HepG2 (cell line): ENCODE measurements at regions not wholly inside any gene's neighbourhood (a gene's known extent, or its start where the extent isn't known, plus 50 kb on each side); places are given as distances from the start of the nearest gene placed in this dataset.

Experiments
- ATAC-seq: fragments of 200-7000 bp; cut with Tn5 transposase; 3 replicates; pipeline ENCODE4 v1.9.1; 2020; ENCODE audit warnings: mild to moderate bottlenecking, moderate library complexity
- BruUV-seq: library from RNA; stranded (reverse); fragments of 400-500 nt; replicated peaks from 2 replicates; lab custom pipeline; 2021; lab: Mats Ljungman, UMichigan
- CTCF ChIA-PET: fragments of 300-600 bp; formaldehyde crosslinking; extraction: SDS; loops from one replicate; lab custom pipeline; 2021; ENCODE audit warnings: low total read pairs, inconsistent platforms, low intra/inter-chr PET ratio; lab: Yijun Ruan, JAX
- POLR2A ChIA-PET: fragments of 350-600 bp; sonication (Branson Sonifier 250); formaldehyde crosslinking; loops from one replicate; lab custom pipeline; 2020; ENCODE audit warnings: antibody characterized with exemption, inconsistent platforms; lab: Yijun Ruan, JAX
- DNase-seq: peaks from one replicate; pipeline ENCODE4 v3.0.0-alpha.2; 2015; ENCODE audit warnings: low spot score
- FAIRE-seq: peaks from 3 replicates; lab custom pipeline; 2011; peaks lifted over from hg19 to GRCh38; lab: Jason Lieb, UNC
- H2AFZ ChIP-seq: one replicate; pipeline ENCODE4 v1.6.1; 2011; ENCODE audit warnings: low read length, inconsistent platforms
- H3K27ac ChIP-seq: fragments of 300-600 bp; 3 replicates; pipeline ENCODE4 v1.8.0; 2011; ENCODE audit warnings: mixed run types, mild to moderate bottlenecking, mixed read lengths, low read length, inconsistent platforms; ENCODE audit not compliant: insufficient read depth; ENCODE audit errors: extremely low read length
- H3K27me3 ChIP-seq, 2 experiments: fragments of 200-600 bp in 1 of 2; 2 replicates in 1 of 2; 3 replicates in 1 of 2; pipeline versions ENCODE4 v1.6.0 to v1.8.0; 2011; ENCODE audit warnings: low read length in 2 of 2, mild to moderate bottlenecking in 2 of 2, moderate library complexity in 2 of 2, inconsistent platforms in 1 of 2; ENCODE audit not compliant: insufficient read depth in 2 of 2, control insufficient read depth in 1 of 2
- H3K36me3 ChIP-seq, 2 experiments: fragments of 200-600 bp in 1 of 2; replicated peaks in 1 of 2; 2 replicates in 1 of 2; 3 replicates in 1 of 2; pipeline versions ENCODE4 v1.5.1 to v1.8.0; 2011; ENCODE audit warnings: low read length in 2 of 2, inconsistent platforms in 1 of 2; ENCODE audit not compliant: insufficient read depth in 2 of 2, control insufficient read depth in 1 of 2
- H3K4me1 ChIP-seq: 2 replicates; pipeline ENCODE4 v1.5.1; 2012; ENCODE audit warnings: low read length, inconsistent platforms; ENCODE audit not compliant: insufficient read depth
- H3K4me2 ChIP-seq: 2 replicates; pipeline ENCODE4 v1.6.0; 2011; ENCODE audit warnings: low read depth, low read length, inconsistent platforms
- H3K4me3 ChIP-seq, 3 experiments: fragments of 200-600 bp in 1 of 3; sonication (generic), shearing (Covaris generic) in 1 of 3; replicated peaks in 1 of 3; 2 replicates each; pipeline ENCODE4 v1.5.1; 2011 to 2016; ENCODE audit warnings: low read length in 3 of 3, inconsistent platforms in 2 of 3, low read depth in 2 of 3, mild to moderate bottlenecking in 2 of 3, control low read depth in 1 of 3, mixed read lengths in 1 of 3; ENCODE audit not compliant: insufficient read depth in 1 of 3
- H3K79me2 ChIP-seq: one replicate; pipeline ENCODE4 v1.6.1; 2011; ENCODE audit warnings: low read length, inconsistent platforms; ENCODE audit not compliant: insufficient read depth
- H3K9ac ChIP-seq: 2 replicates; pipeline ENCODE4 v1.6.0; 2011; ENCODE audit warnings: mild to moderate bottlenecking, low read depth, low read length, inconsistent platforms; ENCODE audit not compliant: insufficient read depth
- H3K9me3 ChIP-seq: 2 replicates; pipeline ENCODE4 v1.5.1; 2012; ENCODE audit warnings: mild to moderate bottlenecking, low read length
- H4K20me1 ChIP-seq: 2 replicates; pipeline ENCODE4 v1.6.0; 2011; ENCODE audit warnings: inconsistent platforms, mild to moderate bottlenecking, low read length, moderate library complexity; ENCODE audit not compliant: insufficient read depth
- CBX1 ChIP-seq: IDR thresholded peaks from one replicate; pipeline ENCODE4 v1.6.1; 2016; ENCODE audit warnings: antibody characterized with exemption, low read depth
- DPF2 ChIP-seq: sonication (generic); formaldehyde crosslinking; IDR thresholded peaks from 2 replicates; pipeline ENCODE4 v1.4.0; 2020; ENCODE audit warnings: mild to moderate bottlenecking, low read depth, missing genetic modification reagents, borderline replicate concordance
- GABPA ChIP-seq, 2 experiments: IDR thresholded peaks; 2 replicates each; pipeline ENCODE4 v1.6.1; 2011 to 2016; ENCODE audit warnings: low read depth in 2 of 2, low read length in 1 of 2, missing biosample characterization in 1 of 2, missing genetic modification characterization in 1 of 2
- JUND ChIP-seq: sonication (generic); formaldehyde crosslinking; IDR thresholded peaks from 2 replicates; pipeline ENCODE4 v1.8.0; 2022; ENCODE audit warnings: mild to moderate bottlenecking, missing genetic modification reagents
- MEIS1 ChIP-seq: sonication (generic); formaldehyde crosslinking; IDR thresholded peaks from 2 replicates; pipeline ENCODE4 v1.9.0; 2021; ENCODE audit warnings: mild to moderate bottlenecking, missing genetic modification reagents, moderate library complexity, borderline replicate concordance
- NFRKB ChIP-seq: fragments of 450-650 bp; IDR thresholded peaks from 2 replicates; pipeline ENCODE4 v1.6.1; 2017
- RAD51 ChIP-seq: fragments of 450-650 bp; IDR thresholded peaks from 2 replicates; pipeline ENCODE4 v1.6.1; 2016; ENCODE audit warnings: borderline replicate concordance
- SCMH1 ChIP-seq: sonication (generic); formaldehyde crosslinking; IDR thresholded peaks from 2 replicates; pipeline ENCODE4 v1.9.0; 2021; ENCODE audit warnings: missing genetic modification reagents, mild to moderate bottlenecking, borderline replicate concordance
- SOX13 ChIP-seq, 3 experiments: fragments of 450-650 bp in 1 of 3; sonication (generic) in 1 of 3; formaldehyde crosslinking in 1 of 3; IDR thresholded peaks in 2 of 3; conservative IDR thresholded peaks in 1 of 3; 2 replicates each; pipeline versions ENCODE4 v1.5.0 to v1.6.1; 2016 to 2020; ENCODE audit warnings: antibody characterized with exemption in 1 of 3, mild to moderate bottlenecking in 1 of 3, missing compliant biosample characterization in 1 of 3, missing genetic modification reagents in 1 of 3, moderate library complexity in 1 of 3
- SP4 ChIP-seq: sonication (generic); formaldehyde crosslinking; IDR thresholded peaks from 2 replicates; pipeline ENCODE4 v1.8.1; 2023; ENCODE audit warnings: mild to moderate bottlenecking, missing genetic modification reagents
- ZFP1 ChIP-seq: IDR thresholded peaks from 2 replicates; pipeline ENCODE4 v1.6.1; 2016
- ZFP62 ChIP-seq: sonication (generic); formaldehyde crosslinking; IDR thresholded peaks from 2 replicates; pipeline ENCODE4 v1.4.0; 2020; ENCODE audit warnings: missing genetic modification reagents
- ZNF451 ChIP-seq: sonication (generic); formaldehyde crosslinking; IDR thresholded peaks from 2 replicates; pipeline ENCODE4 v1.5.0; 2020; ENCODE audit warnings: mild to moderate bottlenecking, missing genetic modification reagents
- ZNF564 ChIP-seq: sonication (generic); formaldehyde crosslinking; IDR thresholded peaks from 2 replicates; pipeline ENCODE4 v1.8.1; 2023; ENCODE audit warnings: mild to moderate bottlenecking, missing genetic modification reagents
- ZNF580 ChIP-seq: IDR thresholded peaks from 2 replicates; pipeline ENCODE4 v1.6.1; 2016; ENCODE audit warnings: low read depth, borderline replicate concordance
- ZNF607 ChIP-seq: sonication (generic); formaldehyde crosslinking; IDR thresholded peaks from 2 replicates; pipeline ENCODE4 v1.5.1; 2020; ENCODE audit warnings: missing genetic modification reagents, mild to moderate bottlenecking, borderline replicate concordance
- ZNF800 ChIP-seq: sonication (generic); formaldehyde crosslinking; IDR thresholded peaks from 2 replicates; pipeline ENCODE4 v1.4.0; 2020; ENCODE audit warnings: missing genetic modification reagents
- WGBS: methylation state at CpG from one replicate; pipeline ENCODE4 v1.1.6; 2017; ENCODE audit warnings: low lambda C conversion rate; 5-methylcytosine and 5-hydroxymethylcytosine counted together
- in situ Hi-C: cut with HindIII; loops from 2 replicates; pipeline ENCODE4 v1.10.0; 2017; ENCODE audit warnings: low pct_unique_long_range_greater_than_20kb; ENCODE audit not compliant: extremely low pct_ligation_motif_present
- intact Hi-C: fragments of 100-400 bp; cut with micrococcal nuclease; formaldehyde crosslinking; loops from one replicate; pipeline ENCODE4 v1.10.0; 2022; ENCODE audit not compliant: unreplicated experiment
- TF ChIP-seq, protein P1 (sequence below): sonication (generic); formaldehyde crosslinking; IDR thresholded peaks from 2 replicates; pipeline ENCODE4 v1.4.0; 2020; ENCODE audit warnings: mild to moderate bottlenecking, missing genetic modification reagents

DNA sequence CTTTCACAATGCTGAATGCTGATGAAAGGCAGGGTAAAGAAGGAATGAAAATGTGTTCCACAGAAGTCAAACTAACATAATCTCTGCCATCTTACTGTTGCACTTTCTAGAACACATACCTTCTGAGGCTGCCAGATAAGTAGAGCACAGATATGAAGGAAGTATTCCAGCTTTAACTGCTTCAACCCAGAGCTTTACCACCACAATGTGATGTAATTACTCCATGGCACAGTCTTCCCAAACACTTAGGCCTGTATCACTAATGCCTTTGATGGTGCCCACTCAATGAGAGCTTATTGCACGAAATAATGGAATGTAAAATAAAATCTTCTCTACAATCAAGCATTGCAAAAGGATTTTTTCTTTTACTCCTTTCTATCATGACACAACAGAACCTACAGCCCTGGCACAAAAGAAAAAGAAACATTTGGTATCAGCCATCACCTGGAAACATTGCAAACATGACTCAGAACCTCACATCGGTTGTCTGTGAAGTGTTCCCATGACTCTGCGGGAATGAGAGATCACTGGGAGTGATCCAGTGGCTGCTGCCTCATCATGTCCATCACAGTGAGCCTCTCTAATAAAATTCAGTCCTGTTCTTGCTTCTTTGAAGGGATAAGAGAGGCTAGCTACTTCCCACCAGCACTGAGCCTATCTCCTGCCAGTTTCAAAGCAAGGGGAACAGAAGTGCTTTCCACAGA, 385.8 kb downstream of the EFNA5 start:
- WGBS, result 5% methylated on average over 3 of the region's 3 CpGs
- no peaks in the 10 kb centered on the region for H3K79me2 ChIP-seq
- FAIRE-seq (no peak), DNase-seq (no peak)
- in situ Hi-C loops, result no loop called here
- no peak overlapping the region for H3K4me2 ChIP-seq
- H3K27me3 ChIP-seq, result no peaks in the 10 kb centered on the region; a peak in 2 of 5 replicates
- POLR2A ChIA-PET, result no interaction called here
- H3K4me3 ChIP-seq, result no peak overlapping the region
- CTCF ChIA-PET, result no interaction called here
- H4K20me1 ChIP-seq, result no peaks in the 10 kb centered on the region
- BruUV-seq, result no TSS peak
- no peak overlapping the region for H3K27ac ChIP-seq
- TF ChIP-seq SCMH1 (no peak), SOX13 (IDR thresholded peaks at IDR 0.05) (no peak), SOX13 (CRISPR knock-in tag; conservative IDR thresholded peaks at IDR 0.05 in 1 of 2, IDR thresholded peaks at IDR 0.05 in 1 of 2) (no peak), GABPA (IDR thresholded peaks at IDR 0.05; ENCODE audit: low read depth, low read length) (no peak), GABPA (CRISPR knock-in tag; IDR thresholded peaks at IDR 0.05; ENCODE audit: low read depth) (no peak), ZNF580 (CRISPR knock-in tag) (no peak), RAD51 (no peak), MEIS1 (CRISPR knock-in tag) (no peak), ZNF564 (CRISPR knock-in tag) (no peak)
- TF ChIP-seq, all 625 proteins: peak for 0
- H3K4me1 ChIP-seq, result no peaks in the 10 kb centered on the region
- no peak for ATAC-seq
- intact Hi-C loops, result no loop called here
- H2AFZ ChIP-seq, result no peak overlapping the region
- no peaks in the 10 kb centered on the region for H3K36me3 ChIP-seq
- no peak overlapping the region for H3K9ac ChIP-seq
- H3K9me3 ChIP-seq, result no peaks in the 10 kb centered on the region

GRCh38 chr5:107282061-107282460, 388.7 kb downstream of the EFNA5 start:
- ATAC-seq (no peak), FAIRE-seq (no peak), DNase-seq (no peak)
- H3K36me3 ChIP-seq, result no peaks in the 10 kb centered on the region
- no peaks in the 10 kb centered on the region for H3K27me3 ChIP-seq
- H3K4me3 ChIP-seq, result no peak overlapping the region
- no TSS peak for BruUV-seq
- intact Hi-C loops, result no loop called here
- 2% methylated on average over 2 of the region's 2 CpGs for WGBS
- no peaks in the 10 kb centered on the region for H3K4me1 ChIP-seq
- H3K79me2 ChIP-seq, result no peaks in the 10 kb centered on the region
- H3K27ac ChIP-seq, result no peak overlapping the region
- POLR2A ChIA-PET, result no interaction called here
- no peaks in the 10 kb centered on the region for H4K20me1 ChIP-seq
- H3K9ac ChIP-seq, result no peak overlapping the region
- no peaks in the 10 kb centered on the region for H3K9me3 ChIP-seq
- no peak overlapping the region for H2AFZ ChIP-seq
- CTCF ChIA-PET, result no interaction called here
- in situ Hi-C loops, result no loop called here
- no peak overlapping the region for H3K4me2 ChIP-seq
- TF ChIP-seq ZFP1 (CRISPR knock-in tag) (no peak), ZNF607 (CRISPR knock-in tag) (no peak), CBX1 (no peak), ZFP62 (no peak), ZNF800 (no peak), SP4 (CRISPR knock-in tag) (no peak), DPF2 (CRISPR knock-in tag) (no peak), NFRKB (no peak), ZNF451 (CRISPR knock-in tag) (no peak), JUND (CRISPR knock-in tag) (no peak)
- TF ChIP-seq, protein P1, sequence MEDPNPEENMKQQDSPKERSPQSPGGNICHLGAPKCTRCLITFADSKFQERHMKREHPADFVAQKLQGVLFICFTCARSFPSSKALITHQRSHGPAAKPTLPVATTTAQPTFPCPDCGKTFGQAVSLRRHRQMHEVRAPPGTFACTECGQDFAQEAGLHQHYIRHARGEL (CRISPR knock-in tag), result no peak
